Neural crest cell (in vitro differentiated cells): ENCODE measurements at regions not wholly inside any gene's neighbourhood (a gene's known extent, or its start where the extent isn't known, plus 50 kb on each side); places are given as distances from the start of the nearest gene placed in this dataset.

ENCODE experiments used
- DNase-seq: peaks from one replicate; pipeline ENCODE4 v3.0.0; 2021; ENCODE audit warnings: low read depth, mixed read lengths, low spot score
- H3K27ac Mint-ChIP-seq: one replicate; pipeline ENCODE4 v1.8.0; 2021; ENCODE audit warnings: mild to moderate bottlenecking, mixed read lengths; ENCODE audit not compliant: unreplicated experiment
- H3K27me3 Mint-ChIP-seq: 2 replicates; pipeline ENCODE4 v1.8.0; 2021; ENCODE audit warnings: low read depth, mild to moderate bottlenecking, mixed read lengths
- H3K36me3 Mint-ChIP-seq: 2 replicates; pipeline ENCODE4 v1.8.0; 2021; ENCODE audit warnings: low read depth, mild to moderate bottlenecking, mixed read lengths
- H3K4me1 Mint-ChIP-seq: 2 replicates; pipeline ENCODE4 v1.8.0; 2021; ENCODE audit warnings: mixed read lengths
- H3K4me3 Mint-ChIP-seq: one replicate; pipeline ENCODE4 v1.8.0; 2021; ENCODE audit warnings: mild to moderate bottlenecking, mixed read lengths
- H3K9me3 Mint-ChIP-seq: 2 replicates; pipeline ENCODE4 v1.8.0; 2021; ENCODE audit warnings: mixed read lengths
- CTCF ChIP-seq: fragments of 200-600 bp; sonication (generic); conservative IDR thresholded peaks from 2 replicates; pipeline ENCODE4 v1.5.0; 2021; ENCODE audit warnings: antibody characterized with exemption, mild to moderate bottlenecking

DNA sequence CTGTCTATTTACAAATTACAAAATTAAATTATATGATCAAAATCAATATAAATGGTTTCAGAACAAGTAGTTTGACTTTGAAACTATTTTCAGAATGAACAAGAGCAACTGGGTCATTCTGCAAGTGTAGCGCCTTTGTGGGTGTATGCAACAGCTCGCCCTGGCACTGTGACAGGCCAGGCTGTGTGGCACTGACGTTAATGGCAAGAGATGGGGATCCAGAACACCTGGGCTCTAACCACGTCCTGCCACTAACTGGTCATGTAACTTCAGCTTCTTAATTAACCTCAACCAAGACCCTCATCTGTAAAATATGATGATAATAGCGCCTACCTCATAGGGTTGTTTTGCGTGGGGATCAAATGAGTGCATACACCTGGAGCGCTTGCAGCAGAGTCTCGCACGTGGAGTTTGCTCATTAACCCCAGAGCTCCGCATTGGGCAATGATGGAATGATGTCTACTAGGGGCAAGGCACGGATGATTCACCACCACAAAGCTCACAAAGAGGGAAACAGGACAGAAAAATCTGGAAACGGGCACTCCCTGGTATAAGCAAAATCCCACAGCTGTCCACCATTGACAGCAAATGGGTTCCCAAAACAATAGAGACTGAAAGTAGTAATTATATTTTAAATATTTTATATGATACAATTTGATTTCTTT is 639.4 kb downstream of the SEMA5A start:
- DNase-seq, result no peak
- H3K4me1 Mint-ChIP-seq, result peaks cover 4% of the 10 kb centered on the region
- H3K36me3 Mint-ChIP-seq, result peaks cover 3% of the 10 kb centered on the region
- H3K9me3 Mint-ChIP-seq, result peaks cover 3% of the 10 kb centered on the region
- H3K27ac Mint-ChIP-seq, result no peak overlapping the region
- no peak overlapping the region for H3K4me3 Mint-ChIP-seq
- TF ChIP-seq CTCF, result no peak
- no peaks in the 10 kb centered on the region for H3K27me3 Mint-ChIP-seq

DNA sequence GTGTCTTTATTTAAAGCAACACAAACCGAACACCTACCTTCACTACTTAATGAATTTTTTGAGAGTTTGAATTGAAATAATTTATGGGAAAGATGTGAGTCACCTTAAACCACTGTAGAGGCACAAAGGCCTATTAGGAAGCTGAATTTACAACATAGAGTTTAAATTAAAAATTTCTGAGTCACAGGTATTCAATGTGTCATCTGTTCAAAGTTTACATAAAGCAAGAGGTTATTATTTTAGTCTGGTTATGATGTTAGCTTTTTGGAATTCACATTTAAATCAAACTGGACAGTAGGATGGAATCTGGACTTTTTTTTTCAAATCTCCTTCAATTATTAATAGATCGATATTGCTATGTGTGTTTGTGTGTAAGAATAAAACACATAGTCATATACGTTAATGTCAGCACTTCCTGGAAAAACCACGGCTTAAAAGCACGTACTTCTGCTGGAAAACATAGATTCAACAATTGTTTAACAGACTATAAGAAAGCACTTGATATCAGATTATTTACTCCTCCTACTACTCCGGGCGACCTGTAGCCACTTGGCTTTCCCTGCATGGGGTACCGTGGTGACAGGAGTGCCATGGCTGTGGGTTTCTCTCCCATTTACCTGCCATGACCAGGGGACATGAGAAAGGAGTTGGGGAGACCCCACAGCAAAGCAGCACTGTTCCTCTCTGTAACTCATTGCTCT is 638.6 kb downstream of the SEMA5A start:
- no peak for TF ChIP-seq CTCF
- Mint-ChIP-seq H3K4me3 (no peak overlapping the region), H3K36me3 (peaks cover 3% of the 10 kb centered on the region), H3K27me3 (no peaks in the 10 kb centered on the region), H3K4me1 (peaks cover 4% of the 10 kb centered on the region), H3K9me3 (peaks cover 3% of the 10 kb centered on the region), H3K27ac (no peak overlapping the region)
- no peak for DNase-seq

DNA sequence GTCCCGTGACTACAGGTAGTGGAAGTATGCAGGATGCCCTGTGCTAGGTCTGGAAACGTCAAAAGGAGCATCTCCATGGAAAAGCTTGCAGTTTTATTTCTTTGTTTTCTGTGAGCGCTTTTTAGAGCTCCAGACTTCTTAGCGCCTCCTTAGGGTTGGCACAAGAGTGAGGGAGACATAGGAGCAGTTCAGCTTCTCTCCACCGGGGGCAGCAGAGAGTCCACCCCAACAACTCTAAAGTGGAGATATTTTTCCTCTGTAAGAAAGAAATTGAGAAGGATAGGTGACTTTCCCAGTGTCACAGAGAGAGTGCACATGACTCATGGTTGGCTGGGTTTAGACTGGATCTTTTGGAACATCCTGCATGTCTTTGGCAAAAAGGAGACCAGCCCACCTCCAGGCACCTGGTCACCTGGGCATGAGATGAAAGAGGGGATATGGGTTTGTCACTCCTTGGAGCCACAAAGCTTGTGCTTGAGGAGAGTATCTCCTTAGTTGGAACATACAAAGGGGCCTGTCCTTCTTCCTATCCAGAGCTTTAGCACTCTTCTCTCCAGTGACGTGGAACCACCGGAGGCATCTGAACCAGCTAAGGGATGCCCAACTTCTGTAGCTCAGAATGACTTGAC is 637.7 kb downstream of the SEMA5A start:
- peaks cover 4% of the 10 kb centered on the region for H3K4me1 Mint-ChIP-seq
- peaks cover 3% of the 10 kb centered on the region for H3K36me3 Mint-ChIP-seq
- peak; percentile 55 for DNase-seq
- peak; percentile 77 for TF ChIP-seq CTCF
- H3K27ac Mint-ChIP-seq, result no peak overlapping the region
- H3K9me3 Mint-ChIP-seq, result peaks cover 3% of the 10 kb centered on the region
- no peak overlapping the region for H3K4me3 Mint-ChIP-seq
- H3K27me3 Mint-ChIP-seq, result no peaks in the 10 kb centered on the region

- Mint-ChIP-seq H3K9me3 (peaks cover 2% of the 10 kb centered on the region), H3K4me3 (no peak overlapping the region), H3K4me1 (no peaks in the 10 kb centered on the region), H3K27me3 (no peaks in the 10 kb centered on the region), H3K27ac (no peak overlapping the region), H3K36me3 (no peaks in the 10 kb centered on the region)
- no peak for DNase-seq
- TF ChIP-seq CTCF, result no peak
Observed at GRCh38 chr5:8912106-8912505, 633.8 kb downstream of the SEMA5A start.

DNA sequence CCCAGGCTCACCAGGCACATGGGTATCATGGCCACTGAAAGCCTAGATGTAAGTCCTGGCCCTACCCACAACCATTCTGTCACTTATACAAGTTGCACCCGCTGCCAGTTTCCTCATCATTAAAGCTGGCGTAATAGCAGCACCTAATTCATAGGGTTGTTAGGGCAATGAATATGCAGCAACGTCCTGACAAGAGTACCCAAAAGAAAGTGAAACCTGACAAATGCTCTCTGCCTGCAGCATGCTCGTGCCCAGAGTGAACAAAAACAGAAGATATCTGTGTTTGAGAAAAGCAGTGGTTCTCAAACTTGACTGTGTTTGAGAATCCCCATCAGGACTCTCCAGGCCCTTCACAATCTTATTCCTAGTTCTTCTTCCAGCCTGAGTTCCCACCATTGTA is 632.4 kb downstream of the SEMA5A start:
- H3K36me3 Mint-ChIP-seq, result no peaks in the 10 kb centered on the region
- no peak overlapping the region for H3K27ac Mint-ChIP-seq
- no peaks in the 10 kb centered on the region for H3K27me3 Mint-ChIP-seq
- peaks cover 2% of the 10 kb centered on the region for H3K9me3 Mint-ChIP-seq
- DNase-seq, result no peak
- no peak for TF ChIP-seq CTCF
- H3K4me3 Mint-ChIP-seq, result no peak overlapping the region
- H3K4me1 Mint-ChIP-seq, result no peaks in the 10 kb centered on the region
